Hepatocyte (in vitro differentiated cells): ENCODE measurements at regions not wholly inside any gene's neighbourhood (a gene's known extent, or its start where the extent isn't known, plus 50 kb on each side); places are given as distances from the start of the nearest gene placed in this dataset.

Experiments used
- DNase-seq: peaks from one replicate; pipeline ENCODE4 v3.0.0-alpha.2; 2016; ENCODE audit warnings: low spot score
- H2AFZ ChIP-seq: fragments of 200-600 bp; sonication (generic); 2 replicates; pipeline ENCODE4 v1.6.0; 2016; ENCODE audit warnings: antibody characterized with exemption, mild to moderate bottlenecking
- H3K27ac ChIP-seq: fragments of 200-600 bp; sonication (generic); 2 replicates; pipeline ENCODE4 v1.5.1; 2016; ENCODE audit warnings: mild to moderate bottlenecking
- H3K27me3 ChIP-seq: fragments of 200-600 bp; sonication (generic); 2 replicates; pipeline ENCODE4 v1.6.1; 2016
- H3K36me3 ChIP-seq: fragments of 200-600 bp; sonication (generic); replicated peaks from 2 replicates; pipeline ENCODE4 v1.5.1; 2016; ENCODE audit warnings: low read depth; ENCODE audit not compliant: insufficient read depth
- H3K4me1 ChIP-seq: fragments of 200-600 bp; sonication (generic); 2 replicates; pipeline ENCODE4 v1.5.1; 2016; ENCODE audit warnings: mild to moderate bottlenecking, moderate library complexity; ENCODE audit not compliant: insufficient read depth
- H3K4me2 ChIP-seq: fragments of 200-600 bp; sonication (generic); 2 replicates; pipeline ENCODE4 v1.6.0; 2016
- H3K4me3 ChIP-seq: fragments of 200-600 bp; sonication (generic); 2 replicates; pipeline ENCODE4 v1.5.1; 2016; ENCODE audit warnings: mild to moderate bottlenecking
- H3K79me2 ChIP-seq: fragments of 200-600 bp; sonication (generic); 2 replicates; pipeline ENCODE4 v1.6.0; 2017; ENCODE audit warnings: mild to moderate bottlenecking
- H3K9me2 ChIP-seq: fragments of 200-600 bp; sonication (generic); replicated peaks from 2 replicates; pipeline ENCODE4 v1.6.0; 2017; ENCODE audit warnings: mild to moderate bottlenecking; ENCODE audit not compliant: insufficient read depth
- H3K9me3 ChIP-seq: fragments of 200-600 bp; sonication (generic); 2 replicates; pipeline ENCODE4 v1.5.1; 2016; ENCODE audit warnings: low read depth, mild to moderate bottlenecking
- H4K20me1 ChIP-seq: fragments of 200-600 bp; sonication (generic); 2 replicates; pipeline ENCODE4 v1.6.0; 2016; ENCODE audit warnings: mild to moderate bottlenecking; ENCODE audit not compliant: insufficient read depth, poor library complexity, severe bottlenecking
- CTCF ChIP-seq: fragments of 200-600 bp; sonication (generic); IDR thresholded peaks from 2 replicates; pipeline ENCODE4 v1.5.1; 2016; ENCODE audit warnings: antibody characterized with exemption, mild to moderate bottlenecking; ENCODE audit not compliant: poor library complexity
- EZH2 ChIP-seq: fragments of 200-600 bp; sonication (generic); IDR thresholded peaks from 2 replicates; pipeline ENCODE4 v1.6.1; 2016; ENCODE audit warnings: antibody characterized with exemption, mild to moderate bottlenecking, borderline replicate concordance
- EZH2phosphoT487 ChIP-seq: fragments of 200-600 bp; sonication (generic); IDR thresholded peaks from one replicate; pipeline ENCODE4 v1.6.1; 2018; ENCODE audit warnings: antibody characterized with exemption, mild to moderate bottlenecking, low read depth, moderate library complexity; ENCODE audit not compliant: unreplicated experiment, severe bottlenecking
- WGBS: methylation state at CpG from one replicate; pipeline ENCODE4 v1.1.6; 2016; ENCODE audit warnings: low lambda C conversion rate; ENCODE audit errors: missing lambda C conversion rate; 5-methylcytosine and 5-hydroxymethylcytosine counted together

- no peak overlapping the region for H3K4me2 ChIP-seq
- no peak overlapping the region for H2AFZ ChIP-seq
- H3K79me2 ChIP-seq = no peaks in the 10 kb centered on the region
- H4K20me1 ChIP-seq = no peaks in the 10 kb centered on the region
- no peak for TF ChIP-seq CTCF
- TF ChIP-seq EZH2phosphoT487 = no peak
- no peak for TF ChIP-seq EZH2
- no peaks in the 10 kb centered on the region for H3K27me3 ChIP-seq
- no peak for DNase-seq
- peaks cover 7% of the 10 kb centered on the region for H3K9me3 ChIP-seq
- no peak overlapping the region for H3K27ac ChIP-seq
- H3K36me3 ChIP-seq = no peaks in the 10 kb centered on the region
- no peaks in the 10 kb centered on the region for H3K4me1 ChIP-seq
- no peak overlapping the region for H3K4me3 ChIP-seq
- H3K9me2 ChIP-seq = no peaks in the 10 kb centered on the region
Observed at GRCh38 chr9:73014011-73014410, 61.2 kb upstream of the ALDH1A1 start.

GRCh38 chr9:73011956-73012355, 59.1 kb upstream of the ALDH1A1 start:
- Histone ChIP-seq H3K4me2 (no peak overlapping the region), H3K27me3 (no peaks in the 10 kb centered on the region), H3K9me2 (no peaks in the 10 kb centered on the region), H3K27ac (no peak overlapping the region), H3K4me1 (no peaks in the 10 kb centered on the region), H3K4me3 (no peak overlapping the region), H2AFZ (no peak overlapping the region), H3K36me3 (no peaks in the 10 kb centered on the region), H4K20me1 (no peaks in the 10 kb centered on the region), H3K79me2 (no peaks in the 10 kb centered on the region), H3K9me3 (no peaks in the 10 kb centered on the region)
- DNase-seq = no peak
- WGBS = 89% methylated on average over 2 of the region's 2 CpGs
- no peak for TF ChIP-seq EZH2
- TF ChIP-seq CTCF = no peak
- no peak for TF ChIP-seq EZH2phosphoT487

GRCh38 chr9:73011181-73011750, 58.4 kb upstream of the ALDH1A1 start:
- Histone ChIP-seq H3K27ac (no peak overlapping the region), H3K79me2 (no peaks in the 10 kb centered on the region), H3K36me3 (no peaks in the 10 kb centered on the region), H3K4me3 (no peak overlapping the region), H3K9me3 (no peaks in the 10 kb centered on the region), H3K4me1 (no peaks in the 10 kb centered on the region), H4K20me1 (no peaks in the 10 kb centered on the region), H2AFZ (no peak overlapping the region), H3K9me2 (no peaks in the 10 kb centered on the region), H3K4me2 (no peak overlapping the region), H3K27me3 (no peaks in the 10 kb centered on the region)
- TF ChIP-seq CTCF (no peak), EZH2 (no peak), EZH2phosphoT487 (no peak)
- 81% methylated on average over 2 of the region's 2 CpGs for WGBS
- DNase-seq = no peak
